Cardiac septum (tissue), 1 donor: ENCODE measurements at regions not wholly inside any gene's neighbourhood (a gene's known extent, or its start where the extent isn't known, plus 50 kb on each side); places are given as distances from the start of the nearest gene placed in this dataset.
"Not testable (repeated sequence)": the region's sequence is repeated elsewhere in the genome, so short reads cannot be mapped to it uniquely, and the experiment has no call there.

ENCODE experiments used
- DNase-seq: peaks from one replicate; pipeline ENCODE4 v3.0.0-alpha.2; 2020; ENCODE audit warnings: low spot score
- intact Hi-C: fragments of 100-400 bp; cut with DNase I; formaldehyde crosslinking; loops from one replicate; pipeline ENCODE4 v1.14.0; 2022
- donor health status: DM: no; HTN: no; CAD: no.

DNA sequence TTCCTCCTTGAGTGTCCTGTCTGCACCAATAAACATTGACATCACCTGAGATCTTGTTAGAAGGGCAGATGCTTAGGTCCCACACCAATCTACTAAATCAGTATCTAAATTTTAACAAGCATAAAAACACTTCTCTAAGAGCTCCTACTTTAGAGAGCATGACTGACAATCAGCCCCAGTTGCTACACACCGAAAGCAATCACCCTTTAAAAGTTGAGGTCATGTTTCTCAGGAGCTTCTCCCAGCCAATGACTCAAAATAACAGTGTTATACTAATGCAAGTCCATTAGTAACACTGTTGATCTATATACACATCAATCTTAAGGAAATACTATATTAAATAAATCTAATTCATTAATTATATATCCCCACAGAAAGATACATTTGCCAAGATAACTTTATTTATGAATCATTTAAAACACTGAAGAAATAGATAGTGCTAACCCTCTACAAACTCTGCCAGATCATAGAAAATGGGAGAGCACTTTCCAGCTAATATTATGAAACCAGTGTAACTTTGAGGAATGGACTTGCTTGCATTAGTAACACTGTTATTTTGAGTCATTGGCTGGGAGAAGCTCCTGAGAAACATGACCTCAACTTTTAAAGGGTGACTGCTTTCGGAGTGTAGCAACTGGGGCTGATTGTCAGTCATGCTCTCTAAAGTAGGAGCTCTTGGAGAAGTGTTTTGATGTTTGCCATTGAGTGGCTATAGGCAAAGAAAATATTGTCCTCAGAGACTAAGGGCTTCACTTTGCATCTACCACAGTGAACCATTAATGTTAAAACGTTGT, 109.8 kb upstream of the HDX start:
- DNase-seq: no peak
- intact Hi-C loops: no loop called here

DNA sequence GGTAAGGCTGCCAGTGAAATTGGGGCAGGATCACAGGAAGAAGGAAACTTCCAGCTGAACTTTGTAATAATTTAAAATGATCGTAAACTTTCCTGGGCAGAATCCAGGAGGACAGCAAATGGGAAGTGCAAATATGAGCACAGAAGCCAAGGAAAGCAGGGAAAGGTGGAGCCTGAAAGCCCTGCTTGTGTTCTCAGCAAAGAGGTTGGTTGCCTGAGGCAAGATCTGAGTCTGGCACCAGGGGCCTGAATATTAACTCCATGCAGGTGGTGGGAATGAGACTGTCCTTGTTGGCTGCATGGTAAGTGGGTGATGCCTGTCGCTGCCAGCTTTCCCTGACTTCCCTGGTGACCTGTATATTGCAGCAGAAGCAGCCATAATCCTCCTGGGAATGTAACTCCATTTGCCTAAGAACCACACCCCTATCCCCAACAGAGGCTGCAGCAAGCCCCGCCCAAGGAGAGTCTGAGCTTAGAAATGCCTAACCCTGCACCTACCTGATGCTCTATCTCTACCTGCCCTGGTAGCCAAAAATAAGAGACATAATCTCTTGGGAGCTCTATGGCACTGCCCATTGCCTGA, 132.0 kb upstream of the HDX start:
- no peak for DNase-seq
- intact Hi-C loops: no loop called here

DNA sequence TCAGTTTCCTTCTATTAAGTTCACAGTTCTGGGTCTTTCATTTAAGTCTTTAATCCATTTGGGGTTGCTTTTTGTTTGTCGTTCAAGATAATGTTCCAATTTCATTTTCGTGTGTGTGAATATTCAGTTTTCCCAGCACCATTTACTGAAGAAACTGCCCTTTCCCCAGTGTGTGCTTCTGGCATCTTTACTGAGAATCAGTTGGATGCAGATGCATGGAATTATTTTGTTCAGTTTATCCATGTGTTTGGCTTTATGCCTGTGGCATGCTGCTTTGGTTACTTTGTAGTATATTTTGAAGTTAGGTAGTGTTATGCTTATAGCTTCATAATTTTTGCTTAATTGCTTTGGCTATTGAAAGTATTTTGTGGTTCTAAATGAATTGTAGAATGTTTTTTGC, 163.8 kb upstream of the HDX start:
- intact Hi-C loops: no loop called here
- no peak for DNase-seq

DNA sequence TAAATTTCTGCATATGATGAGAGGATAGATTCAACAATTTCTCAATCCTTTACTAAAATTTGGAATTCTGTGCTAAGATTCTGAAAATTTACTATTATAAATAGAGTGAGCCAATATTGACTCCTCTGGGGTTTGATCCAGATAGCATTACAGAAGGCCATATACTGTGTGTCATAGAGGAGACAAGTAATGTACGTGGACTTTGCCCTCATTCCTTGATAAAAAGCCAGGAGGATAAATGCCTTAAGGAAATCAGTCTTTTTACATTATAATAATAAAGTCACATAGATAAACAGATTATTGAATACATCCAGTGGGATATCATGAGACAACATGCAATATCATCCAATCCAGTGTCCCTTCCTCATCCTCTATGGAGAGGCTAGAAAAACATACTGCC, 188.0 kb upstream of the HDX start:
- intact Hi-C loops: no loop called here
- DNase-seq: no peak

DNA sequence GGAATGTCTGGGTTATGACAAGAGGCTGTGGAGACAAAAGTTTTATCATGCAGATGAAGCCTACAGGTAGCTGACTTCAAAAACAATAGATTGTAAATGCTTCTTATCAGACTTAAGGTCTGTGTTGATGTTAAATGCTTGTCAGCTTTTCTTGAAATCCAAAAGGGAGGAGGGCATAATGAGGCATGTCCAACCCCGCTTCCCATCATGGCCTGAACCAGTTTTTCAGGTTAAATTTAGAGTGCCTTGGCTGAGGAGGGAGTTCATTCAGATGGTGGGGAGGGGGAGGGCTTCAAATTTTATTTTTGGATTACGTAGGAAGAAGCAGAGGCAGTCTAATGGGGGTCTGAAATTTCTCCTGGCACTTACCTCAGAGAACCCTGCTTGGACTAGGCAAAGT, 207.7 kb upstream of the HDX start:
- no peak for DNase-seq
- intact Hi-C loops: no loop called here

DNA sequence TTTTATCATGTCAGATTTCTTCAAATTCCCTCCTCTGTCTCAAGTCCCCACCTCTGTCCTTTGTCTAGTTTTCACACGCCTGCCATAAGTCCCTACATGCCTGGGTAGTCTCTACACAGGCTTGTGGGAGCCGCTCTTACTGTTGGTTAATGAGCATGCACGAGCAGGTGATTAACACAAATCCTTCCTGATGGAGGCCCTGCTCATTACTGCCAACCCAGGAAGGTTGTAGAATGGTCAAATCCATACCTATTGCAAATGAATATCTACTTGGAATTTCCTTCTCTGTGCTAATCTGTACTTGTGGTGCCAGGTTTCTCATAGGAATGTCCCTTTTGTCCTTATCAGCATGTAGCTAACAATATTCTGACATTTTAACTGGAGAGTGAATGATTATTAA, 208.4 kb upstream of the HDX start:
- intact Hi-C loops: no loop called here
- DNase-seq: no peak

DNA sequence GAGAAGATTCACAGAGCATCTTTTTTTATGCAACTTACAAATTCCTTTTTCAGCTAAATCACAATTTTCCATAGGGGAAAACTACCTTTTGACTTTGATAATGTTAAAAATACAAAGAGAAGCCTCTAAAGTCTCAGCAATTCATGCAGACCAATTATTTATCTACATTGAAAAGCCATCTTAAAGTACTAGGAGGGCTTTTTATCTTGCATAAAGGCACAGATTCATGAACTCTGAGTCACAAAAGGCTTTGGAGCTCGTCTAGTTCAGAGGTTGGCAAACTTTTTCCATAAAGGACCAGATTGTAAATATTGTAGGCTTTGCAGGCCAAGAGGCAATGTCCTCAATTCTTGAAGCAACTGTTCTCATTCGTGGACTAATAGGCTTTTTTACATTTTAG, 210.4 kb upstream of the HDX start:
- no peak for DNase-seq
- intact Hi-C loops: no loop called here

DNA sequence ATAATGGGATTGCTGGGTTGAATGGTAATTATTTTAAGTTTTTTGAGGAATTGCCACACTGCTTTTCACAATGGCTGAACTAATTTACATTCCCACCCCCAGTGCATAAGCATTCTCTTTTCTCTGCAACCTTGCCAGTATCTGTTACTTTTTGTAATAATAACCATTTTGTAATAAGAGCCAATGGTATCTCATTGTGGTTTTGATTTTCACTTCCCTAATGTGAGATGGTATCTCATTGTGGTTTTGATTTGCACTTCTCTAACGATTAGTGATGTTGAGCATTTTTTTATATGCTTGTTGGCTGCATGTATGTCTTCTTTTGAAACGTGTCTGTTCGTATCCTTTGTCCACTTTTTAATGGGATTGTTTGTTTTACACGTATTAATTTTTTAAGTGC, 213.1 kb upstream of the HDX start:
- intact Hi-C loops: no loop called here
- no peak for DNase-seq

DNA sequence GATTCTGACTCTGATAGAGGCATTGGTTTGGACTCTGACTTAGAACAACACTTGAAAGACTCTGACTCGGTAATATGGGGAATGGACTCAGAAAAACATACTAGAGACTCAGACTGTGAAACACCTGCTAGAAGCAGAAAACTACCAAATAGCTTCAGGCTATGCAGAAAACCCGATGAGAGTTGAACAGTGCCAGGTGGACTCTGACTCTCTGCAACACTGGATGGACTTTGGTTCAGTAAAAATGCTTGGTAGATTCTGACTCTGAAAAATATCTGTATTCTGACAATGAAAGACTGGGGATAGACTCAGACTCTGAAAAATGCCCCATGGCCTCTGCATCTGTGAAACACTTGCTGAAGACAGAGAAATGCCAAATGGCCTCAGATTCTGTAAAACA, 215.1 kb upstream of the HDX start:
- intact Hi-C loops: no loop called here
- DNase-seq: no peak

DNA sequence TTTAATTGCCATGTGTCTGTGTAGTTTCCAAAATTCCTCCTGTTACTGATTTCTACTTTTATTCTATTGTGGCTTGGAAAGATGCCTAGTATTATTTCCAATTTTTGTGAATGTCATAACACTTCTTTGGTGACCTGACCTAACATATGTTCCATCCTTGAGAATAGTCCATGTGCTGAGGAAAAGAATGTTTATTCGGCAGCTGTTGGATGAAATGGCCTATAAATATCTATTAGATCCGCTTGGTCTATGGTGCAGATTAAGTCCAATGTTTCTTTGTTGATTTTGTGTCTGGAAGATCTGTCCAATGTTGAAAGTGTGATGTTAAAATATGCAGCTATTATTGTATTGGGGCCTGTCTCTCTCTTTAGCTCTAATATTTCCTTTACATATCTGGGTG, 219.2 kb upstream of the HDX start:
- intact Hi-C loops: no loop called here

DNA sequence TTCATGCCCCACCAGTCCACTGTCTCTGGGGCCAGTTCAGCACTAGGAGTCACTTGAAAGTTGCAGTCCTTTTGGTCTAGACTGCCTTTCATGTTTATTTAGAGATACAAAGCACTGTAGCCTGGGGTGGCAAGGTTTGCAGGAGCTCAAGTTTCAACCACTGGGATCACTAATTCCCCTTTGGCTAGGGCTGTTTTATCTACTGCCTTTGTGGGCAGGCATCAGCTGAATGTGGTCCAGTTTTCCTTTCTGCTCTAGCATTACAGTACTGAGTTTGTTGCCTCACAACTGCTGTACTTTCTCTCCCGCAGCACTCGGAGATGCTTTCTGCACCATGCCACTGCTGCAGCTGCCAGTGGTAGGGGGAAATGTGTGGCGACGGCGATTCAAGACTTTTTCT, 222.3 kb upstream of the HDX start:
- intact Hi-C loops: no loop called here
- DNase-seq: no peak

More for the DNA sequence above, 219.2 kb upstream of the HDX start:
- no peak for DNase-seq

DNA sequence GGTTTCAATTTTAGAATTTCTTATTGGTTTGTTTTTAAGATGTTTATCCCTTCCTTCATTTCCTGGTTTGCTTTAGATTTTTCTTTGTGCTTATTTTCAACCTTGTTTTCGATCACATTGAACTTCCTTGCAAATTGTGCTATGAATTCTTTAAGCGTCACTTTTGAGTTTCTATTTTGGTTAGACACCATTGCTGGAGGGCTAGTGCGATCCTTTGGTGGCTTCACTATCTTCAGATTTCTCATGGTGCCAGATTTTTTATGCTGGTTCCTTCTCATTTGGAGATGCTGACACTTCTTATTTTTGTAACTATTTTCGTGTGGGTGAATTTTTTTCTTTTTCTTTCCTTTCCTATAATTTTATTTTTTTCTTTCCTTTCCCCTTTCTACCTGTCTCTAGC, 227.2 kb upstream of the HDX start:
- intact Hi-C loops: loop anchor here (2.0 kb wide), 1 partner anchor 179 kb away; no protein-coding TSS in a partner anchor
- no peak for DNase-seq

DNA sequence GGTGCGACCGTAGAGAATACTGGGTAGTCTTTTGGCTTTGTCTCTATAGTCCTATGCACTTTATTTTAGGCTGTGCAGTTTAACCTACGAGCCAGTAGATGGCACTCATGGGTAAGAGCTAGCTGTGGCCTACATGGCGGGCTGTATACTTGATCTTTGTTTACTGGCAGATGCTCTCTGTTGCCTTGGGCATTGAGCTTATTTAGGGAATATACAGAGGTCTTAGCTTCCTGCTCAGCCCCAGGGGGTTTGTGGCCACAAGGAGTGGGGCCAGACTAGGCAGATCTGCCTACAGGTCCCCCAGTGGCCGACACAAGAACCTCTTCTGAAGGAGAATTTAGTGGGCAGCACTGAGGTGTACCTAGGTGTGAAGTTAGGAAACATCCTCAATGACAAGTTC, 227.6 kb upstream of the HDX start:
- intact Hi-C loops: loop anchor here (2.0 kb wide), 1 partner anchor 179 kb away; no protein-coding TSS in a partner anchor

DNA sequence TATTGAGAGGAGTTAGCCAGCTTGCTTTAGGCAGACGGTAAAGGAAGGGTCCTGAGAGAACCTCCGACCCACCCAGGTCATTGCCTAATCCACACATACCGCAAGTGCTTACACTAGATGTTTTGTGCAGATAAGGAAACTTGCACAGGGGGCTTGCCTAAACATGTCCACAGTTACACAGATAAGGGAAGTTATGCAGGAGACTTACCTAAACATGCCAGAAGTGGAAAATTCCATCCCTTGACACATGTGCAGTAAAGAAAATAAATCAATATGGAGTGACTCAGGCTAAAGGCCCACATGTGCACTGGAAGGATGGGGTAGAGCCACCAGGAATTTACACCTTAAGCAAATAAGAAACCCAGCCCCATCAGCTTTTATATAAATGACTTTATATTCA, 232.8 kb upstream of the HDX start:
- intact Hi-C loops: no loop called here
- no peak for DNase-seq

More for the DNA sequence above, 227.6 kb upstream of the HDX start:
- DNase-seq: no peak

DNA sequence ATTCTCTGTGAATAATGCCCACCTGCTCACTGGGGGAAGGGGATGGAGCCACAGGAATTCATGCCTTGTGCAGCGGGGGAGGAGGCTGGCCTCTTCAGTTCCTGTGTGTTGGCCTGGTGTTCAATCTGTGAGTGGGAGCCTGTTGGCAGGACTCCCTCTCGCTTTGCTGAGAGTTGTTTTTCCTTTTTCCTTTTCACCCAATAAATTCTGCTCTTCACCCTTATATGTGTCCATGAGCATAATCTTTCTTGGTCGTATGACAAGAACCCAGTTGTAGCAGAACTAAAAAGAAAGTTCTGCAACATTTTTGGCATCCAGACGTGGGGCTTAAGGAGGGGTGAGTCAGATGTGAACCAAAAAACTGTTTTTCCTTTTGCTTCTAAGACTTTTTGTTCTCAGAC, 235.2 kb upstream of the HDX start:
- DNase-seq: no peak
- intact Hi-C loops: no loop called here

DNA sequence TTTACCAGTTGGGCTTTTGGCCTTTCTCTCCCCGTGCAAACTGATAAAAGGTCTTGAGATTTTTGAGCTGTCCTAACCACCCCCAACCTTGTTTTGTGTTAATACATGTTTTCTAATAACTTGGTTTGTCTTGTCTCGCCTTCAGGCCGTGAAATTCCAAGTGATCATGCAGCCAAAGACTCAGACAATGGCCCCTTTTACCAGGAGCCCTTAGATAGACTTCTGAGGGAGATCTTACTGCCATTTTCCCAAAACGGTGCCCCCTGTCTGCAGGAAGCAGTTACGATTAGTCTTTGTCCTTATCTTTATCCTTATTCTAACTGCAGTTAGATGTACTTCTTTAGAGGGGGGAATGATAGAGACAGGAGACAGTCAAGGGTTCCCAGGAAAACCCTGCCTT, 245.3 kb upstream of the HDX start:
- intact Hi-C loops: no loop called here
- DNase-seq: no peak

DNA sequence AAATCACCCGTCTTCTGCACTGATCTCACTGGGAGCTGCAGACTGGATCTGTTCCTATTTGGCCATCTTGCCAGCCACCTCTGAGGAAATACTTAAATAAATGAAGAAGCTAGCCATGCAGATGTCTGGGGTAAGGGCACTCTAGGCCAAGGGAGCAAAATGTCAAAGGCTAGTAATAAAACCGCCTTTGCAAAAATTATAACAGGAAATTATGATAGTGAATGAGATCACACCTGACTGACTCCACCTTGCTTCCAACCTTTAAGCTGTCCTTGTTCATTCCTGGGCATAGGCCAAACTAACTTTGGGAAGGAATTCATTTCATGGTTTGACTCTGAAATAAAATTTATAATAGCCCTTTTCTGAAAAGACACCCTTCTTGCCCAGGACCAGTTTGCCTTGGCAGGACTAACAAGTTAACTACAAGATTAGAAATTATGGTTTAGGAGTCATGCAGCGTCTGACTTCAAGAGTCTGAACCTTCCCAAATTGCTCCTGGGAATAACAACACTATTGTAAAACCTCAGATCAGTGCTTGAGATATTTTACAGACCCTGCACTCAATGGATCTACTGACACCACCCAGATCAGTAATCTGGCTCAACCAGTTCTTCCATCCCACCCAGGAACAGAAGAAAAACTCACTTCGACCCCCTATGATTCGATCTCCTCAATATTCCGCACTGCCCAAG, 246.9 kb upstream of the HDX start:
- intact Hi-C loops: no loop called here
- no peak for DNase-seq

DNA sequence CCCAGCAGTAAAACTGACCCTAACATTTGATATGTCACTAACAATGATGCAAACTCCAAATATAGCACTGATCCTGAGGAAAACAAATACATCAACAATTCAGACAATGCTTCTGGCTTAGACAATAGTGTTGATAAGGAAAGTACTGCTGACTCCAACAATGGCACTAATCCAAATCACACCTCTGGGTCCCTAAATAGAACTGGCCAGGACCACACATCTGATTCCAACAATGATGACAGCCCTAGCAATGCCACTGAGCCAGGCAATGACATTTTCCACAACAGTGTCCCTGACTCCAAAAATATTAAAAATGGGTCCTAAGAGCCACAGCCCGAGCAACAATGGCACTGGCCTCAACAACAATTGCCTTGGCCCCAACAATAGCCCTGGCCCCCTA, 243.1 kb upstream of the APOOL start:
- intact Hi-C loops: no loop called here
- no peak for DNase-seq

DNA sequence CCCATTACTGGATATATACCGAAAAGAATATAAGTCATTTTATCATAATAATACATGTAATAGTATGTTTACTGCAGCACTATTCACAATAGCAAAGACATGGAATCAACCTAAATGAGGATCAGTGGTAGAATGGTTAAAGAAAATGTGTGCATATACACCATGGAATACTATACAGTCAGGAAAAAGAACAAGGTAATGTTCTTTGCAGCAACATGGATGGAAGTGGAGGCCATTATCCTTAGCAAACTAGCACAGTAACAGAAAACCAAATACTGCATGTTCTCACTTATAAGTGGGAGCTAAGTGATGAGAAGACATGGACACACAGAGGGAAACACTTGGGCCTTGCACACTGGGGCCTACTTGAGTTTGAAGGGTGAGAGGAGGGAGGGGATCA, 207.4 kb upstream of the APOOL start:
- intact Hi-C loops: no loop called here
- no peak for DNase-seq

DNA sequence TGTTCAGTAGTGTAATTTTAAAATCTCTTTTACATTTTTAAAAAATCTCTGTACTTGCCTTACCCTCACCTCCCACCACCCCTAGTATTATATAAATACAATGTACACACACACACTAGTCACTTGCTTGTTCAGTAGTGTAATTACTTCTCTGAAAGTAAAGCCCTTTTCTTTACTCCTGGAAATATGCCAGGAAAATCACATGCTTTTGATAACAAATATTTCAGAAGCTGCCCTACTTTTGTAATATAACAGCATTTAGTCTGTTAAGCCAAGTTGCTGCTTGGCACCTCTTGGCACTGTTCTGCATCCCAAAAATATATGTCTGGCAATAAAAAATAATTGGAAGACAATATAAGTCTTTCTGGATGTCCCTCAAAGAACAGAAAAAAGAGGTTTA, 172.8 kb upstream of the APOOL start:
- no peak for DNase-seq
- intact Hi-C loops: no loop called here

DNA sequence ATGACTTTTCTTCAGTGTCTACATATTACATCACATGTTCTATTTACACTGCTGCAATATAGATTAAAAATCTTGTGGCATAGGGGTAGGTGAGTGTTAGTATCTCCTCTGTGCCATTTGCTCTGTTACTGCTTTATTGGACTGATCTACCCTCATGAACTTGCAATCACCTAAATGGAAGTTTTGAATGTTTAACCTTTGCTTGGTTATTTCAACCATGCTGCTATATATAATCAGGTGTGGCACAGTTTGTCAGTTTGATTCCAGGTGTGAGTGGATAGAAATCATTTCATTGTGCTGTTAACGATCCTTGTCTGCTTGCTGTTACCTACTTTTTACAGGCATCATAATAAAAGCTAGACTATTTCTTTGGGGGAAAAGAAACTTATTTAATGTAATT, 157.1 kb upstream of the APOOL start:
- DNase-seq, intact Hi-C loops: not testable (repeated sequence)
